Mesenchymal stem cell (in vitro differentiated cells and primary cell): ENCODE measurements at regions not wholly inside any gene's neighbourhood (a gene's known extent, or its start where the extent isn't known, plus 50 kb on each side); places are given as distances from the start of the nearest gene placed in this dataset.

Experiments
- DNase-seq: peaks from one replicate; pipeline ENCODE4 v3.0.0-alpha.2; 2013
- H2AFZ ChIP-seq: one replicate; pipeline ENCODE4 v1.6.1; 2013; ENCODE audit warnings: low read depth, mild to moderate bottlenecking, control low read depth, inconsistent platforms, low read length, moderate library complexity
- H2AK5ac ChIP-seq: 2 replicates; pipeline ENCODE4 v1.6.1; 2013; ENCODE audit warnings: low read length, moderate library complexity, mild to moderate bottlenecking, inconsistent platforms; ENCODE audit not compliant: severe bottlenecking
- H2BK120ac ChIP-seq: one replicate; pipeline ENCODE4 v1.6.1; 2013; ENCODE audit warnings: low read depth, mild to moderate bottlenecking, inconsistent platforms, low read length, moderate library complexity
- H2BK12ac ChIP-seq, 2 experiments: one replicate each; pipeline ENCODE4 v1.6.1; 2013; ENCODE audit warnings: inconsistent platforms in 2 of 2, low read length in 2 of 2, mild to moderate bottlenecking in 2 of 2, moderate library complexity in 2 of 2, control low read depth in 1 of 2
- H2BK15ac ChIP-seq: one replicate; pipeline ENCODE4 v1.6.1; 2013; ENCODE audit warnings: mild to moderate bottlenecking, low read depth, inconsistent platforms; ENCODE audit not compliant: poor library complexity, severe bottlenecking
- H2BK5ac ChIP-seq: 2 replicates; pipeline ENCODE4 v1.6.1; 2013; ENCODE audit warnings: low read depth, mild to moderate bottlenecking, low read length, control low read depth, inconsistent platforms; ENCODE audit not compliant: poor library complexity, severe bottlenecking
- H3K14ac ChIP-seq, 2 experiments: one replicate each; pipeline ENCODE4 v1.6.1; 2013; ENCODE audit warnings: inconsistent platforms in 2 of 2, low read length in 2 of 2, control low read depth in 1 of 2, mild to moderate bottlenecking in 1 of 2, moderate library complexity in 1 of 2
- H3K18ac ChIP-seq, 2 experiments: one replicate each; pipeline ENCODE4 v1.6.1; 2013; ENCODE audit warnings: inconsistent platforms in 2 of 2, low read length in 2 of 2, control low read depth in 1 of 2, low read depth in 1 of 2, mild to moderate bottlenecking in 1 of 2
- H3K23ac ChIP-seq, 2 experiments: one replicate each; pipeline ENCODE4 v1.6.1; 2013; ENCODE audit warnings: inconsistent platforms in 2 of 2, low read length in 2 of 2, mild to moderate bottlenecking in 2 of 2, moderate library complexity in 2 of 2, control low read depth in 1 of 2
- H3K27ac ChIP-seq: 2 replicates; pipeline ENCODE4 v1.5.1; 2013; ENCODE audit warnings: mild to moderate bottlenecking, moderate library complexity, low read length, control low read depth, inconsistent platforms; ENCODE audit not compliant: poor library complexity, severe bottlenecking
- H3K27me3 ChIP-seq, 2 experiments: 2 replicates each; pipeline versions ENCODE4 v1.6.1 to v1.7.0; 2013; ENCODE audit warnings: low read length in 2 of 2, mild to moderate bottlenecking in 2 of 2, moderate library complexity in 2 of 2, control low read depth in 1 of 2, inconsistent platforms in 1 of 2; ENCODE audit not compliant: control insufficient read depth in 1 of 2, insufficient read depth in 1 of 2
- H3K36me3 ChIP-seq, 2 experiments: 2 replicates each; pipeline versions ENCODE4 v1.6.1 to v1.7.0; 2013; ENCODE audit warnings: low read length in 2 of 2, control low read depth in 1 of 2, inconsistent platforms in 1 of 2, low read depth in 1 of 2, mild to moderate bottlenecking in 1 of 2; ENCODE audit not compliant: insufficient read depth in 2 of 2, control insufficient read depth in 1 of 2
- H3K4ac ChIP-seq, 2 experiments: one replicate each; pipeline ENCODE4 v1.6.1; 2013; ENCODE audit warnings: inconsistent platforms in 2 of 2, low read length in 2 of 2, mild to moderate bottlenecking in 2 of 2, moderate library complexity in 2 of 2, control low read depth in 1 of 2, low read depth in 1 of 2
- H3K4me1 ChIP-seq: 2 replicates; pipeline ENCODE4 v1.6.1; 2013; ENCODE audit warnings: low read depth, low read length, control low read depth; ENCODE audit not compliant: control insufficient read depth, insufficient read depth
- H3K4me2 ChIP-seq: 2 replicates; pipeline ENCODE4 v1.6.1; 2013; ENCODE audit warnings: low read length, mild to moderate bottlenecking, inconsistent platforms; ENCODE audit not compliant: poor library complexity, severe bottlenecking
- H3K4me3 ChIP-seq, 2 experiments: 2 replicates each; pipeline versions ENCODE4 v1.5.1 to v1.7.0; 2013; ENCODE audit warnings: low read length in 2 of 2, mild to moderate bottlenecking in 2 of 2, control low read depth in 1 of 2, low read depth in 1 of 2; ENCODE audit not compliant: insufficient read depth in 1 of 2
- H3K79me1 ChIP-seq: replicated peaks from 2 replicates; pipeline ENCODE4 v1.6.1; 2013; ENCODE audit warnings: mild to moderate bottlenecking, control low read depth, low read length, inconsistent platforms; ENCODE audit not compliant: poor library complexity, severe bottlenecking
- H3K9ac ChIP-seq: 2 replicates; pipeline ENCODE4 v1.7.0; 2013; ENCODE audit warnings: mild to moderate bottlenecking, low read length, moderate library complexity
- H3K9me3 ChIP-seq: 2 replicates; pipeline ENCODE4 v1.7.0; 2013; ENCODE audit warnings: mild to moderate bottlenecking, low read length; ENCODE audit not compliant: control insufficient read depth
- H4K8ac ChIP-seq: one replicate; pipeline ENCODE4 v1.6.1; 2013; ENCODE audit warnings: inconsistent platforms, mild to moderate bottlenecking, low read length, moderate library complexity
- H4K91ac ChIP-seq: one replicate; pipeline ENCODE4 v1.6.1; 2013; ENCODE audit warnings: mild to moderate bottlenecking, low read length, inconsistent platforms
- WGBS: methylation state at CpG from one replicate; pipeline ENCODE4 v1.1.7; 2013; ENCODE audit warnings: mixed read lengths; 5-methylcytosine and 5-hydroxymethylcytosine counted together

DNA sequence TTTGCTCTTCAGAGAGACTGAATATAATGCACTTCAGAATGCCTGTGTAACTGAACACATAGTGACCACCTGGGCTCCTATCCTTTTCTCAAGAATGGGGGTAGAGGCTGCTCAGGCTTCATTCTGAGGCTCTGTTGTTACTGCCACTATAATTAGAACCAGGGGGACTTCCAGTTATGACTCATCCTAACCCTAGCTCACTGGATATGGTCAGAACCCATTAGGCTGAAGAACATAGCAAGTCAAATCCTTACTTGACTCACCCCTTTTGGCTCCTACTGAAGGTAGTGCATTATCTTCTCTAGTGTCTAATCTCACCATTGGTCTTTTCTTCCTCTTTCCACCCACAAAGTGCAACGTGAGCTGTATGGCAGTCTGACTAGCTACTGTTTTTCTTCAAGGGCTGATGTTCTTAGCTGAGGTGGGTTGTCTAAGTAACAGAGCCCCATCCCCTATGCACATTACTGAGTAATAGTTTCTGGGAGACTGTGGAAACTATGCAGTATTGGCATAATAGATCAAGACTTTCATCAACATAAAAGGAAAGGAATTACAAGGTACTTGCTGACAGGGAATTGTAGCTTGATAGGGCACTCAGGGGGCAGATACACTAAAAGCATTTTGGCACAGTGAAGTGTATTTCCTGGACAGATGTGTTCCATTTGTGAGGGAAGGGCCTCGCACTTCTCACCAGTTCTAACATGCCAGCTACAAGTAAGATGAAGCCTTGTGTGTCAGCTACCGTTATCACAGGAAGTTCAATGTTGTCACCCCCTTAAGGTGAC, 431.0 kb upstream of the MEF2C start:
- no peak overlapping the region for H2BK5ac ChIP-seq
- no peaks in the 10 kb centered on the region for H3K27me3 ChIP-seq
- H3K4me3 ChIP-seq = no peak overlapping the region
- H3K27ac ChIP-seq = peak overlapping the region; percentile 18
- no peak overlapping the region for H2BK12ac ChIP-seq
- H3K4me2 ChIP-seq = no peak overlapping the region
- peak overlapping the region; percentile 47 for H3K9ac ChIP-seq
- no peak overlapping the region for H2BK15ac ChIP-seq
- H4K8ac ChIP-seq = no peak overlapping the region
- WGBS = 42% methylated on average over 2 of the region's 3 CpGs
- no peak overlapping the region for H2AK5ac ChIP-seq
- H3K4ac ChIP-seq = peak overlapping the region in 1 of 2 experiments; percentile 59
- DNase-seq = peak; percentile 92
- no peak overlapping the region for H2BK120ac ChIP-seq
- H3K4me1 ChIP-seq = peaks cover 2% of the 10 kb centered on the region
- H3K23ac ChIP-seq = no peak overlapping the region
- H3K79me1 ChIP-seq = no peaks in the 10 kb centered on the region
- H3K9me3 ChIP-seq = no peaks in the 10 kb centered on the region
- H4K91ac ChIP-seq = no peak overlapping the region
- H2AFZ ChIP-seq = peak overlapping the region; percentile 46
- H3K18ac ChIP-seq = peak overlapping the region in 1 of 2 experiments; percentile 82
- no peaks in the 10 kb centered on the region for H3K36me3 ChIP-seq
- peak overlapping the region in 1 of 2 experiments; percentile 41 for H3K14ac ChIP-seq

DNA sequence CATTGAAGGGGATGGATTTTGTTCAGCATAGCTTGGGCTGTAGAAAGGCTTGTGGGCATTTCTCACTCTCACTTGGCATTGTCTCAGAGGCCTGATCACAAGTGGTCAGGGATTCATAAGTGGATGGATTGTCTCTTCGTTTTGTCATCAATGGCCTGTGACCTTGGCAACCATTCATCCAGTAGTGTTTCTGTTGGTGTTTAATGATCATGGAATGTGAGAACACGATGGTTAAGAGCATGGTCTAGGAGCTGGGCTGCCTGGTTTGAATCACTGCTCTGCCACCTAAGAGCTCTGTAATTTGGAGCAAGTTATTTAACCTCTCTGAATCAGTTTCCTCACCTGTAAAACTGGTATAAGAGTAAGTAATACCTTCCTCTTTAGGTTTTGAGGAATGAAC, 430.1 kb upstream of the MEF2C start:
- peak; percentile 80 for DNase-seq
- no peak overlapping the region for H4K8ac ChIP-seq
- H3K36me3 ChIP-seq = no peaks in the 10 kb centered on the region

DNA sequence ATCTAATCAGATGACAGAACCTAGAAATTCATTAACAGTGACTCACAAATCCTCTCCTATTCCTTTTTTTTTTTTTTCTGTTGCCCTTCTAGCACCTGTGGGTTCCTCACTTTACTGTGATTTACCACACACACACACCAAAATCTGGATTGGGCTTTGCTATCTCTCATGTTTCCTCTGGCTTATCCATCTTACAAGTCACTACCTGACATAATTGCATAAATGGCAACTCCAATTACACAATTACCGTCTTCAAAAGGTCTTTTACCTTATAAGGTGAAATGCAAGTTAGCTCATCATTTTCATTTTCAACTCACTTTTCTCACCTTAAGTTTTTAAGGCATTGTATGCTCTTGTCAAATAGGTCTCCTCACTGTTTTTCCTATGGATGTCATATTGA, 426.3 kb upstream of the MEF2C start:
- H3K18ac ChIP-seq = no peak overlapping the region
- no peak overlapping the region for H4K91ac ChIP-seq
- H3K9me3 ChIP-seq = no peaks in the 10 kb centered on the region
- no peak overlapping the region for H3K27ac ChIP-seq
- no peaks in the 10 kb centered on the region for H3K36me3 ChIP-seq
- H2BK120ac ChIP-seq = no peak overlapping the region
- H2BK12ac ChIP-seq = no peak overlapping the region
- H3K23ac ChIP-seq = no peak overlapping the region
- H3K4ac ChIP-seq = no peak overlapping the region
- no peak overlapping the region for H3K9ac ChIP-seq
- no peak overlapping the region for H2AFZ ChIP-seq
- no peaks in the 10 kb centered on the region for H3K4me1 ChIP-seq
- no peak for DNase-seq
- H2AK5ac ChIP-seq = no peak overlapping the region
- no peaks in the 10 kb centered on the region for H3K79me1 ChIP-seq
- no peak overlapping the region for H4K8ac ChIP-seq
- H3K14ac ChIP-seq = no peak overlapping the region
- H3K4me2 ChIP-seq = no peak overlapping the region
- H2BK5ac ChIP-seq = no peak overlapping the region
- 60% methylated on average over 1 of the region's 1 CpG for whole genome bisulfite sequencing
- no peak overlapping the region for H3K4me3 ChIP-seq
- no peak overlapping the region for H2BK15ac ChIP-seq
- H3K27me3 ChIP-seq = no peaks in the 10 kb centered on the region

More for the DNA sequence above, 430.1 kb upstream of the MEF2C start:
- no peak overlapping the region for H2BK12ac ChIP-seq
- H3K18ac ChIP-seq = no peak overlapping the region
- H3K27me3 ChIP-seq = no peaks in the 10 kb centered on the region
- WGBS = 0% methylated on average over 2 of the region's 2 CpGs
- no peak overlapping the region for H3K23ac ChIP-seq
- no peak overlapping the region for H2AK5ac ChIP-seq
- H2BK5ac ChIP-seq = no peak overlapping the region
- H2AFZ ChIP-seq = no peak overlapping the region
- H4K91ac ChIP-seq = no peak overlapping the region
- H3K4me1 ChIP-seq = peaks cover 2% of the 10 kb centered on the region
- peak overlapping the region; percentile 47 for H3K9ac ChIP-seq
- H3K4me2 ChIP-seq = no peak overlapping the region
- no peaks in the 10 kb centered on the region for H3K79me1 ChIP-seq
- H3K9me3 ChIP-seq = no peaks in the 10 kb centered on the region
- no peak overlapping the region for H2BK15ac ChIP-seq
- H3K14ac ChIP-seq = no peak overlapping the region
- H2BK120ac ChIP-seq = no peak overlapping the region
- H3K4ac ChIP-seq = no peak overlapping the region
- H3K4me3 ChIP-seq = no peak overlapping the region
- no peak overlapping the region for H3K27ac ChIP-seq

DNA sequence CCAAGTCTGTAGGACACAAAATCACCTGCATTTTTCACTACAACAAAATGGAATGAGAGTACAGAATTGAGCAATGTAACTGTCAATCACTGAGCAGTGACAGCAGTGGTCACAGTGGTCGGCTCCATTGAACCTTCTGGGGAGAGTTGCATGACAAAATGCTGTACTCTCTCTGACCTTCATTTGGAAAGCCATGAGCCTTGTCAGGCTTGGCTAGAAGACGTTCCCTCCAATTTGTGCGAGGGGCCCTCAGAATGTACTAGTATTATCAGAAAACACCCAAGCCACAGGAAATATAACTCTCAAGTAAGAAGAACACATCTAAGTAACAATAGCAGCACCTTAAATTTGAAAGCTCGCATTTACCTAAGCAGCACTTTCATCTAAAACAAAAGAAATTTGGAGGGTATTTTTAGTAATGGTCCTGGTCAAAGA, 425.6 kb upstream of the MEF2C start:
- no peak for DNase-seq
- H3K36me3 ChIP-seq = no peaks in the 10 kb centered on the region
- no peak overlapping the region for H3K14ac ChIP-seq
- H3K23ac ChIP-seq = no peak overlapping the region
- H2BK15ac ChIP-seq = no peak overlapping the region
- H3K79me1 ChIP-seq = no peaks in the 10 kb centered on the region
- no peak overlapping the region for H3K4me2 ChIP-seq
- H2BK120ac ChIP-seq = no peak overlapping the region
- H3K27me3 ChIP-seq = no peaks in the 10 kb centered on the region
- no peaks in the 10 kb centered on the region for H3K4me1 ChIP-seq
- H2AFZ ChIP-seq = no peak overlapping the region
- no peak overlapping the region for H2BK12ac ChIP-seq
- H3K4me3 ChIP-seq = no peak overlapping the region
- WGBS = 89% methylated on average over 3 of the region's 4 CpGs
- H3K9ac ChIP-seq = no peak overlapping the region
- no peak overlapping the region for H3K27ac ChIP-seq
- H3K4ac ChIP-seq = no peak overlapping the region
- no peak overlapping the region for H4K91ac ChIP-seq
- H3K9me3 ChIP-seq = no peaks in the 10 kb centered on the region
- H4K8ac ChIP-seq = no peak overlapping the region
- no peak overlapping the region for H2BK5ac ChIP-seq
- H3K18ac ChIP-seq = no peak overlapping the region
- no peak overlapping the region for H2AK5ac ChIP-seq
